Neural progenitor cell (in vitro differentiated cells): ENCODE measurements at regions not wholly inside any gene's neighbourhood (a gene's known extent, or its start where the extent isn't known, plus 50 kb on each side); places are given as distances from the start of the nearest gene placed in this dataset.

ENCODE experiments used
- CTCF ChIP-seq: fragments of 200-600 bp; sonication (generic); IDR thresholded peaks from 2 replicates; pipeline ENCODE4 v1.5.1; 2017; ENCODE audit warnings: antibody characterized with exemption, mild to moderate bottlenecking
- EZH2 ChIP-seq: fragments of 200-600 bp; sonication (generic); IDR thresholded peaks from 2 replicates; pipeline ENCODE4 v1.6.1; 2017; ENCODE audit warnings: antibody characterized with exemption, mild to moderate bottlenecking, moderate library complexity
- EZH2phosphoT487 ChIP-seq: fragments of 200-600 bp; sonication (generic); IDR thresholded peaks from 2 replicates; pipeline ENCODE4 v1.6.1; 2017; ENCODE audit warnings: antibody characterized with exemption

- TF ChIP-seq CTCF (no peak), EZH2 (no peak), EZH2phosphoT487 (no peak)
Measured at GRCh38 chr7:63030061-63030460, 968.6 kb upstream of the ZNF722 start.
